CD14-positive monocyte (primary cell): ENCODE measurements at regions not wholly inside any gene's neighbourhood (a gene's known extent, or its start where the extent isn't known, plus 50 kb on each side); places are given as distances from the start of the nearest gene placed in this dataset.

Experiments used
- DNase-seq, 3 donors: peaks; one replicate each; pipeline ENCODE4 v3.0.0-alpha.2; 2011 to 2022
- H2AFZ ChIP-seq: 2 replicates; pipeline ENCODE4 v1.6.0; 2012; ENCODE audit warnings: mild to moderate bottlenecking, low read depth, low read length, inconsistent platforms; ENCODE audit not compliant: insufficient read depth, poor library complexity, severe bottlenecking
- H3K27ac ChIP-seq, 2 donors: 1 replicate in 1 of 2; 2 replicates in 1 of 2; pipeline ENCODE4 v1.5.1; 2012 to 2013; ENCODE audit warnings: low read length in 2 of 2, control low read depth in 1 of 2, inconsistent platforms in 1 of 2, low read depth in 1 of 2, mild to moderate bottlenecking in 1 of 2
- H3K27me3 ChIP-seq, 2 donors: one replicate each; pipeline versions ENCODE4 v1.6.0 to v1.6.1; 2011 to 2013; ENCODE audit warnings: low read length in 2 of 2; ENCODE audit not compliant: control insufficient read depth in 2 of 2, insufficient read depth in 2 of 2
- H3K36me3 ChIP-seq, 2 donors: replicated peaks in 1 of 2; 1 replicate in 1 of 2; 2 replicates in 1 of 2; pipeline versions ENCODE4 v1.5.1 to v1.6.1; 2012 to 2013; ENCODE audit warnings: low read length in 2 of 2, control low read depth in 1 of 2, inconsistent platforms in 1 of 2, mild to moderate bottlenecking in 1 of 2; ENCODE audit not compliant: insufficient read depth in 2 of 2, control insufficient read depth in 1 of 2
- H3K4me1 ChIP-seq, 2 donors: 1 replicate in 1 of 2; 2 replicates in 1 of 2; pipeline versions ENCODE4 v1.5.1 to v1.6.1; 2012 to 2013; ENCODE audit warnings: low read length in 2 of 2, control low read depth in 1 of 2, inconsistent platforms in 1 of 2, mild to moderate bottlenecking in 1 of 2, moderate library complexity in 1 of 2; ENCODE audit not compliant: insufficient read depth in 2 of 2, control insufficient read depth in 1 of 2
- H3K4me2 ChIP-seq: replicated peaks from 2 replicates; pipeline ENCODE3; 2012; ENCODE audit warnings: low read length, moderate library complexity, mild to moderate bottlenecking; ENCODE audit not compliant: poor library complexity, severe bottlenecking; ENCODE audit errors: extremely low read depth
- H3K4me3 ChIP-seq, 3 experiments: fragments of 200-600 bp in 1 of 3; sonication (generic) in 1 of 3; replicated peaks in 1 of 3; 1 replicate in 2 of 3; 2 replicates in 1 of 3; pipeline ENCODE4 v1.5.1; 2011 to 2013; ENCODE audit warnings: low read length in 3 of 3, mild to moderate bottlenecking in 3 of 3, control low read depth in 2 of 3, low read depth in 2 of 3, inconsistent platforms in 1 of 3, moderate library complexity in 1 of 3
- H3K79me2 ChIP-seq: 2 replicates; pipeline ENCODE4 v1.6.0; 2012; ENCODE audit warnings: mild to moderate bottlenecking, control low read depth, inconsistent platforms, low read length, moderate library complexity; ENCODE audit not compliant: insufficient read depth
- H3K9ac ChIP-seq: 2 replicates; pipeline ENCODE4 v1.6.0; 2017; ENCODE audit warnings: low read length, mild to moderate bottlenecking; ENCODE audit not compliant: insufficient read depth, poor library complexity, severe bottlenecking
- H3K9me3 ChIP-seq, 2 donors: replicated peaks in 1 of 2; 1 replicate in 1 of 2; 2 replicates in 1 of 2; pipeline versions ENCODE4 v1.5.1 to v1.6.1; 2012 to 2013; ENCODE audit warnings: low read length in 2 of 2, control low read depth in 1 of 2; ENCODE audit not compliant: control insufficient read depth in 1 of 2, insufficient read depth in 1 of 2
- H4K20me1 ChIP-seq: 2 replicates; pipeline ENCODE4 v1.6.0; 2012; ENCODE audit warnings: mild to moderate bottlenecking, low read length, control low read depth, moderate library complexity; ENCODE audit not compliant: insufficient read depth
- H3K27ac Mint-ChIP-seq, 7 donors: one replicate each; pipeline ENCODE4 v1.8.0; 2020; ENCODE audit warnings: mild to moderate bottlenecking in 7 of 7, mixed read lengths in 7 of 7, moderate library complexity in 6 of 7, inconsistent platforms in 2 of 7
- H3K27me3 Mint-ChIP-seq, 3 donors: one replicate each; pipeline ENCODE4 v1.8.0; 2021 to 2022; ENCODE audit warnings: low read depth in 3 of 3, mild to moderate bottlenecking in 3 of 3, mixed read lengths in 3 of 3, moderate library complexity in 3 of 3, inconsistent platforms in 1 of 3
- H3K36me3 Mint-ChIP-seq, 2 donors: one replicate each; pipeline ENCODE4 v1.8.0; 2020; ENCODE audit warnings: mixed read lengths in 2 of 2, inconsistent platforms in 1 of 2, mild to moderate bottlenecking in 1 of 2
- H3K4me1 Mint-ChIP-seq: one replicate; pipeline ENCODE4 v1.8.0; 2020; ENCODE audit warnings: mild to moderate bottlenecking, mixed read lengths
- H3K4me3 Mint-ChIP-seq, 2 donors: one replicate each; pipeline ENCODE4 v1.8.0; 2020; ENCODE audit warnings: mild to moderate bottlenecking in 2 of 2, mixed read lengths in 2 of 2, moderate library complexity in 1 of 2
- H3K9me3 Mint-ChIP-seq, 7 donors: one replicate each; pipeline ENCODE4 v1.8.0; 2020 to 2022; ENCODE audit warnings: mixed read lengths in 7 of 7, mild to moderate bottlenecking in 6 of 7, moderate library complexity in 6 of 7, inconsistent platforms in 2 of 7
- CTCF ChIP-seq: fragments of 200-600 bp; IDR thresholded peaks from one replicate; pipeline ENCODE4 v1.8.0; 2022; ENCODE audit warnings: antibody characterized with exemption, mild to moderate bottlenecking
- WGBS: methylation state at CpG from one replicate; pipeline ENCODE4 v1.1.5; 2013; ENCODE audit warnings: missing lambda C conversion rate; ENCODE audit not compliant: insufficient coverage; 5-methylcytosine and 5-hydroxymethylcytosine counted together
- intact Hi-C, 2 donors: fragments of 100-400 bp; cut with micrococcal nuclease; formaldehyde crosslinking; loops; one replicate each; pipeline versions ENCODE4 v1.15.0 to v1.15.1; 2023

DNA sequence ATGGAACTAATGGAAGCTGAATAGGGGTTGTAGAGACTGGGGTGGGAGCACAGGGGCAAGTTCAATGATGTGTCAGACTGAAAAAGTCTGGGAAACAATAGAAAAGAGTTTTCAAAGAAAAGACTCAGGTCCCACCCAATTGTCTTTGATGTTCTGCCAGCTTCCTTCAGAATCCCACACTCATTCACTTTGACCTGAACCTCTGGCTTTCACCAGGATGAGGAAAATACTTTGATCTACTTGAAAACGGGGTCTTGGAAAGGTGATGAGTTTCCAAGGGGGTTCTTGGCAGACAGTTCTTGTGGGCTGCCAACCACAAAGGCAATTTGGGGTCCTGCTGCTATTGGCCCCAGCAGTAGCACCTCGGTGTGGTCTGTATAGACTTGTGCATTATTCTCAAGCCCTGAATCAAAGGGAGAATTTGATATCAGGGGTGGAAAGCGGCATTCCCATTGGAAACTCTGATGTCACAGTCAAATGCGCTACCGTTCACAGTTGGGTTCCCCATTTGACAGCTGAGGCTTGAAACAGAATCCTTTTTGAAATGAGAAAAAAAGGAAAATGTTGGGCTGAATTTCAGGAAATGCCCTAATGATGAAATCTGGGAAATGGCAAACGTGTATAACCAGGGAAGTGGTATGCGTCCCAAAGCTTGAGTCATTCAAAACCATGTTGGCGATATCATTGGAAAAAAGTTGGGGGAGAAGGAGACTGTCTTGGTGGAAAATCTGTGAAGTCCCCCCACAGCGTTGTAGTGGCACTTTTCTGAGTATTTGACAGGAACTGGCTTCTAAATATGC, 229.2 kb upstream of the LRTM1 start:
- H3K27ac Mint-ChIP-seq: no peak overlapping the region
- Histone ChIP-seq H3K27me3 (peaks cover 0 to 2% of the 10 kb centered on the region in 2 donors), H3K9ac (no peak overlapping the region), H3K27ac (no peak overlapping the region), H3K4me3 (no peak overlapping the region), H4K20me1 (no peaks in the 10 kb centered on the region), H2AFZ (no peak overlapping the region), H3K79me2 (no peaks in the 10 kb centered on the region), H3K4me1 (no peaks in the 10 kb centered on the region), H3K9me3 (no peaks in the 10 kb centered on the region), H3K4me2 (no peak overlapping the region), H3K36me3 (no peaks in the 10 kb centered on the region)
- H3K9me3 Mint-ChIP-seq: peaks cover 0 to 10% (median 3%) of the 10 kb centered on the region in 7 donors
- no peak for DNase-seq
- H3K36me3 Mint-ChIP-seq: no peaks in the 10 kb centered on the region
- H3K27me3 Mint-ChIP-seq: peaks cover 0 to 3% (median 2%) of the 10 kb centered on the region in 3 donors
- no peak overlapping the region for H3K4me3 Mint-ChIP-seq
- 85% methylated on average over 6 of the region's 9 CpGs for WGBS
- peaks cover 2% of the 10 kb centered on the region for H3K4me1 Mint-ChIP-seq
- intact Hi-C loops: no loop called here
- no peak for TF ChIP-seq CTCF

DNA sequence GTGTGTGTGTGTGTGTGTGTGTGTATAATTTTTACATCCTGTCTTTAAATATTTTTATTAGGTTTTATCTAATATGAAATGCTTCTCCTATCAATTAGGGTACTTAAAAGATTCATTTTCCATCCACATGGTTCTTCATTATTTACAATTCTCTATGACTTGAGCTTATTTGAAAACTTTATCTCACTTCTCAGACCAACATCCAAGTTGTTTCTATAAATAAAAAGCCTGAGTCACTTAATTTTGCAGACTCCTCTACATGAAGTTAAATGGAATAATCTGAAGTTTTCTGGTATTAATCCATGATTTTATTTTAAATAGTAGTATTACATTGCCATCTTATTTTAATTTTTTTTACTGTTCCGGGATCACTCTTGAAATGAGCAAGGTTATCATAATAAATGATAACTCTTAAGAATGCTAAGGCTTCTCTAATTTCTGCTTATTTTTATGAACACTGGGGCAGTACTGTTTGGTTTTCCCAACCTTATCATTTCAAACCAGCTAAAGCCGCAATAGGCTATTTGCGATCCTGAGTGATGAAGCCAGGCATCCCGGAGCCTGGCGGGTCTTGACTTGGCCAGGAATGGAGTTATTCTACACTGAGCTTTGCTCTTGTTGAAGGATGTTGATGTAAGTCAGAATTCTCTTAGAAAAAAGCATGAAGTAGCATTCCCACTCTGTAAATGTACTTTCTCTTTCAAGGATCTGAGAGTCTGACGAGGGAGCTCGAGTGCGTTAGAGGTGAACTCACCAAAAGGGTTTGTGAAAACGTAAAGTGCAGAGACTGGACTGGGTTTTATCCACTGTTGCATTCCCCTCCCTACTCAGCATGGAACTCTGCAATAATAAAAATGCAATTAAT, 220.2 kb upstream of the LRTM1 start:
- H3K27me3 Mint-ChIP-seq: peaks cover 0 to 4% (median 0%) of the 10 kb centered on the region in 3 donors
- H3K4me1 Mint-ChIP-seq: no peaks in the 10 kb centered on the region
- no peaks in the 10 kb centered on the region for H3K36me3 Mint-ChIP-seq
- Histone ChIP-seq H4K20me1 (no peaks in the 10 kb centered on the region), H3K36me3 (no peaks in the 10 kb centered on the region), H3K4me1 (no peaks in the 10 kb centered on the region), H2AFZ (no peak overlapping the region), H3K27me3 (no peaks in the 10 kb centered on the region), H3K9ac (no peak overlapping the region), H3K79me2 (no peaks in the 10 kb centered on the region), H3K27ac (no peak overlapping the region), H3K9me3 (no peaks in the 10 kb centered on the region), H3K4me2 (no peak overlapping the region), H3K4me3 (no peak overlapping the region)
- peaks cover 0 to 7% (median 0%) of the 10 kb centered on the region in 7 donors for H3K9me3 Mint-ChIP-seq
- DNase-seq: no peak
- TF ChIP-seq CTCF: no peak
- H3K27ac Mint-ChIP-seq: no peak overlapping the region
- no peak overlapping the region for H3K4me3 Mint-ChIP-seq
- WGBS: no CpG with 5 or more reads among the region's 9 CpGs
- intact Hi-C loops: no loop called here
